ENCODE measurements at regions not wholly inside any gene's neighbourhood (a gene's known extent, or its start where the extent isn't known, plus 50 kb on each side); places are given as distances from the start of the nearest gene placed in this dataset.
A peak's percentile ranks its signal among the peaks of the same experiment; 100 is the strongest.

DNA sequence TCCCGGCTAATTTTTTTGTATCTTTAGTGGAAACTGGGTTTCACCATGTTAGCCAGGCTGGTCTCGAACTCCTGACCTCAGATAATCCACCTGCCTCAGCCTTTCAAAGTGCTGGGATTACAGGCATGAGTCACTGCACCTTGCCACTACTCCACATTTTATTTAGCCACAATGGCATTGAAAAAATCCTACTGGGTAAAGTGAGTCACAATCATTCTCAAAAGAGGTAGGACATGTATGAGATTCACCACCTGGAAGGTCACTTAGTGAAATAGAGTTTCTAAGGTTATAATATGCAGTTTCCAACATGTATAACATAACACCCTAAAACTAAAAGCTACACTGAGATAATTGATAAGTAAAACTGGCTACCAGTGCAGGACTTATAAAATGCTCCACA is 159.2 kb downstream of the BTC start:
- H3K9me3 ChIP-seq = no peaks in the 10 kb centered on the region
- WGBS, 2 donors (ENCODE audit: low coverage in 1 of 2) = 86% methylated on average over 2 of the region's 2 CpGs; no CpG with 5 or more reads in 1 of the 2 donors
- TF ChIP-seq POLR2AphosphoS5 (IDR thresholded peaks at IDR 0.05) (no peak), POLR2A (IDR thresholded peaks at IDR 0.05) (no peak), EP300 (IDR thresholded peaks at IDR 0.05) (no peak)
- TF ChIP-seq, protein P1, sequence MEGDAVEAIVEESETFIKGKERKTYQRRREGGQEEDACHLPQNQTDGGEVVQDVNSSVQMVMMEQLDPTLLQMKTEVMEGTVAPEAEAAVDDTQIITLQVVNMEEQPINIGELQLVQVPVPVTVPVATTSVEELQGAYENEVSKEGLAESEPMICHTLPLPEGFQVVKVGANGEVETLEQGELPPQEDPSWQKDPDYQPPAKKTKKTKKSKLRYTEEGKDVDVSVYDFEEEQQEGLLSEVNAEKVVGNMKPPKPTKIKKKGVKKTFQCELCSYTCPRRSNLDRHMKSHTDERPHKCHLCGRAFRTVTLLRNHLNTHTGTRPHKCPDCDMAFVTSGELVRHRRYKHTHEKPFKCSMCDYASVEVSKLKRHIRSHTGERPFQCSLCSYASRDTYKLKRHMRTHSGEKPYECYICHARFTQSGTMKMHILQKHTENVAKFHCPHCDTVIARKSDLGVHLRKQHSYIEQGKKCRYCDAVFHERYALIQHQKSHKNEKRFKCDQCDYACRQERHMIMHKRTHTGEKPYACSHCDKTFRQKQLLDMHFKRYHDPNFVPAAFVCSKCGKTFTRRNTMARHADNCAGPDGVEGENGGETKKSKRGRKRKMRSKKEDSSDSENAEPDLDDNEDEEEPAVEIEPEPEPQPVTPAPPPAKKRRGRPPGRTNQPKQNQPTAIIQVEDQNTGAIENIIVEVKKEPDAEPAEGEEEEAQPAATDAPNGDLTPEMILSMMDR (IDR thresholded peaks at IDR 0.05) = no peak
- ATAC-seq = no peak
- no peaks in the 10 kb centered on the region for H3K36me3 ChIP-seq
- H3K4me3 ChIP-seq = no peak overlapping the region
- peaks cover 0 to 10% (median 4%) of the 10 kb centered on the region in 3 donors for H3K4me1 ChIP-seq
- H3K27me3 ChIP-seq = no peaks in the 10 kb centered on the region
- no peak overlapping the region for H3K27ac ChIP-seq

DNA sequence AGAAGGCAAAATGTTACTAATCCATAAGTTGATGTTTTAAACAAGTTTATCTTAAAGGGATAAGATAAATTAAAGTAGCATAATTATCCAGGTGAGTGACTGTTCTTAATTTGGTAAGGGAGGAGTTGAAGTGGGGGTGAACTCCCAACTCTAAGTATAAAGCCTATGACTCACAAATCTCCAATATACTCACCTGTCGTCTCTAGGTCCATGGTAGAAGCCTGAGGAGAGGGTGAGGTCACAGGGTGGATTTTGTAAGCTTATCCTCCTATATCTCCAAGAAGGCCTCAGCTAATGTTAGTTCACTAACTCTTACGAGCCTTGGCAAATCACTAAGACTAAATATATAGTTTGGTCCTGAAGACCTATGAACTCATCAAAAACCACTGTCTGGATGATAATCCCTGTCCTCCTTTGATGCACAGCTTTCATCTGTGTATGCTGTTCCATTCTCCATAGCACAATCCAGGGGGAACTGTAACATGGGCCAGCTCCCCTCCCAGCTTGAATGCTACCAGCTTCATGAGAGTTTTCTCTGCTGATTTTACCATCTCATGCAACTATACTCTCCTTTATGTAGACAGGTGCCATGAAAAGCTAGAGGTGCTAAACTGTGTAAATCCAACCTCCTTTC is 158.7 kb downstream of the BTC start:
- TF ChIP-seq EP300 (IDR thresholded peaks at IDR 0.05) (no peak), POLR2AphosphoS5 (IDR thresholded peaks at IDR 0.05) (no peak)
- H3K9me3 ChIP-seq = no peaks in the 10 kb centered on the region
- ATAC-seq = no peak
- H3K27ac ChIP-seq = no peak overlapping the region
- peaks cover 2 to 16% (median 5%) of the 10 kb centered on the region in 3 donors for H3K4me1 ChIP-seq
- H3K4me3 ChIP-seq = no peak overlapping the region
- no peaks in the 10 kb centered on the region for H3K36me3 ChIP-seq
- 82 to 92% methylated on average over 2 of the region's 2 CpGs for WGBS, 2 donors (ENCODE audit: low coverage in 1 of 2)
- no peaks in the 10 kb centered on the region for H3K27me3 ChIP-seq

DNA sequence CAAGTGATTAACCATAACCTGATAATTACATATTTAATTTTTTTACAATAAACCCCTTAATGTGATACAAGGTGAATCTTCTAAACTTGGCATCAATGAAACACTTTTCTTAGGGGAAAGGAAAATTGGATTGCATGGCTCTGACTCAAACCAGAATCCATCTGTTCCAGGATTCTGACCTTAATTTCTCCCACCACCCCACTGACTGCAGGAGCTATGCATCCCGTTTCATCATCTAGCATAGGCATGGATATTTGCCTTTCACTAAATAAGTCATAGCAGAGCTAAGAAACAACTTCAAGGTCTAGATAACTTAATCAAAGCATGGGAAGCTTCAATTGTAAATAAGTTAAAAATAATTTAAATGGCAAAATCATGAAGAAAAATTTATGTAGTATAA is 156.3 kb downstream of the BTC start:
- Histone ChIP-seq H3K27me3 (no peaks in the 10 kb centered on the region), H3K36me3 (no peaks in the 10 kb centered on the region), H3K27ac (no peak overlapping the region), H3K4me1 (peaks cover 2 to 20% (median 5%) of the 10 kb centered on the region in 3 donors), H3K4me3 (no peak overlapping the region), H3K9me3 (no peaks in the 10 kb centered on the region)
- WGBS, 2 donors (ENCODE audit: low coverage in 1 of 2) = 75 to 100% methylated on average over 1 of the region's 1 CpG
- TF ChIP-seq EP300 (IDR thresholded peaks at IDR 0.05) = no peak
- no peak for TF ChIP-seq POLR2AphosphoS5 (IDR thresholded peaks at IDR 0.05)
- no peak for ATAC-seq

DNA sequence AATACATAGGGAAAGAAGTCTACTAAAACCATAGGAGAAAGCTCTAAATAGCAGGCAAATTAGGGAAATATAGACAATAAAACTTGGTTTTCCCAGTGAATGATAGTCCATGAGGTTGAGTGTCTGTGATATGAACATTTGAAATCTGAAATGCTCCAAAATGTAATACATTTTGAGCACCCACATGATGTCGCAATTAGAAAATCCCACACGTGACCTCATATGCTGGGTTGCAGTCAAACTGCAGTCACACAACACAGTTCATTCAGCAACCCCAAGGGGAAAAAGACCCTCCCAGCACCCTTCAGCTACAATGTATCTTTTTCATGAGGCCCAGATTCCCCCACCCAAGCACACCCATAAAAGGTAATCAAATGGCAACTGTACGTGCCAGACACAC is 155.6 kb downstream of the BTC start:
- H3K4me1 ChIP-seq = peaks cover 2 to 20% (median 5%) of the 10 kb centered on the region in 3 donors
- TF ChIP-seq POLR2A (IDR thresholded peaks at IDR 0.05) = no peak
- H3K36me3 ChIP-seq = no peaks in the 10 kb centered on the region
- ATAC-seq = no peak
- H3K9me3 ChIP-seq = no peaks in the 10 kb centered on the region
- H3K27me3 ChIP-seq = no peaks in the 10 kb centered on the region
- no peak overlapping the region for H3K27ac ChIP-seq
- WGBS, 2 donors (ENCODE audit: low coverage in 1 of 2) = 65 to 78% methylated on average over 3 of the region's 3 CpGs
- no peak overlapping the region for H3K4me3 ChIP-seq

DNA sequence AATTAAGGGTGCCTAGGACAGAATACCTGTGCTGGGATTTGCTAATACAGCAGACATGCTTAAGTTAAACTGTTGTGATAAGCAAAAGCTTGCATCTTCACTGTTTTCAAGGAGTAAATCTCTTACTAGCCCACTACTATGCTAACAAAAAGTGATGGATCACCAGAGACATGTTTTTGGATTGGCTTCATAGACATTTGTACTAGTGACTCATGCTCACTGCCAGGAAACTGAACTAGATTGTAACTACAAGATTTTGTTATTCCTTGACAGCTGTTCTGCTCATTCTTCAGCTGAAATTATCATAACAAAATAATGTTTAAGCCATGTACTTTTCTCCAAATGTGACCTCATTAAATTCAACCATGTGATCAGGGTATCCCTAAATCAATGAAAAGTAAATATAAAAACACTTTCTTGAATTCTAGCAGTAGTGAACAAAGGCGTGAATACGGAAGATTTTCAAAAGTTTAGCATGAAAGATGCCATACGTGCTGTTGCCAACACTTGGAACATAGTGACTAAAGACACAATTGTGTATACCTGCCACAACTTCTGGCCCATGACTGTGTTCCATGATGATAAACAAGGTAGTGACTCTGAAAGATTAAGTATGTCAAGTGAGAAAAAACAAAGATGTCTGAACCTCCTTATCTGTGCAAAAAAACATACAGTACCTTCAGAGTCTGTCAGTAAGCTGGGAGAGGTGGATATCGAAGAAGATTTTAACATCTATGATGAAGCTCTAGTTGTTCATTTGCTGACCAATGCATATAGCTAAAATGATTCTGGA is 154.0 kb downstream of the BTC start:
- Histone ChIP-seq H3K27me3 (no peaks in the 10 kb centered on the region), H3K27ac (peak overlapping the region in 2 of 4 donors; percentile 31 to 45), H3K36me3 (no peaks in the 10 kb centered on the region), H3K4me3 (no peak overlapping the region), H3K9me3 (no peaks in the 10 kb centered on the region), H3K4me1 (peaks cover 2 to 20% (median 5%) of the 10 kb centered on the region in 3 donors)
- TF ChIP-seq EP300 (IDR thresholded peaks at IDR 0.05) (no peak), POLR2AphosphoS5 (IDR thresholded peaks at IDR 0.05) (peak; percentile 84)
- TF ChIP-seq, protein P1 (IDR thresholded peaks at IDR 0.05) = no peak
- 29 to 45% methylated on average over 4 of the region's 4 CpGs for WGBS, 2 donors (ENCODE audit: low coverage in 1 of 2)
- ATAC-seq = no peak

DNA sequence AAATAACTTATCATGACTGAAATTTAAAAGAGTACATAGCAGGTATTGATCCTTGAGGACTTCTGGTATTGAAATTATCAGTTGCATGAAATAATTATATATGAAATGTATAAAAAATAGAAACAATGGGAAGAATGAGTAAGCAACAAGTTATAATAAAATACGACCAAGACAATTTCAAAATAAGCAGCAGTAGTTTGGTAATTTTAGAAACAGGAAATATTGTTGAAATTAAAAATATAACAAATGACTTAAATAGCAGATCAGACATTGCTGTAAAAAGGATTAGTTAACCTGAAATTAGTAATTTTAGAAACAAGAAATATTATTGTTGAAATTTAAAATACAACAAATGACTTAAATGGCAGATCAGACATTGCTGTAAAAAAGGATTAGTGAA is 152.3 kb downstream of the BTC start:
- WGBS, 2 donors (ENCODE audit: low coverage in 1 of 2) = 33 to 43% methylated on average over 1 of the region's 1 CpG
- H3K4me1 ChIP-seq = peaks cover 2 to 20% (median 5%) of the 10 kb centered on the region in 3 donors
- no peak for TF ChIP-seq POLR2A (IDR thresholded peaks at IDR 0.05)
- TF ChIP-seq, protein P1 (IDR thresholded peaks at IDR 0.05) = no peak
- TF ChIP-seq POLR2AphosphoS5 (IDR thresholded peaks at IDR 0.05) = no peak
- TF ChIP-seq EP300 (IDR thresholded peaks at IDR 0.05) = no peak

More for the DNA sequence above, 152.3 kb downstream of the BTC start:
- ATAC-seq = no peak
- Histone ChIP-seq H3K27me3 (no peaks in the 10 kb centered on the region), H3K4me3 (no peak overlapping the region), H3K36me3 (no peaks in the 10 kb centered on the region), H3K9me3 (no peaks in the 10 kb centered on the region), H3K27ac (no peak overlapping the region)

All from gastroesophageal sphincter (tissue), 4 donors.